ACC112 (cell line): ENCODE measurements at regions not wholly inside any gene's neighbourhood (a gene's known extent, or its start where the extent isn't known, plus 50 kb on each side); places are given as distances from the start of the nearest gene placed in this dataset.

ENCODE experiments used
- H2AFZ ChIP-seq: fragments of 200-600 bp; sonication (generic); one replicate; pipeline ENCODE4 v1.6.0; 2017; ENCODE audit warnings: antibody characterized with exemption, low read length; ENCODE audit not compliant: unreplicated experiment
- H3K27ac ChIP-seq: fragments of 200-600 bp; sonication (generic); 2 replicates; pipeline ENCODE4 v1.5.1; 2014; ENCODE audit warnings: low read depth, mild to moderate bottlenecking, antibody characterized with exemption, low read length, moderate library complexity
- H3K27me3 ChIP-seq: fragments of 200-600 bp; sonication (generic); 2 replicates; pipeline ENCODE4 v1.6.1; 2014; ENCODE audit warnings: mild to moderate bottlenecking, antibody characterized with exemption, low read length, moderate library complexity, mixed read lengths; ENCODE audit not compliant: insufficient read depth
- H3K36me3 ChIP-seq: fragments of 200-600 bp; sonication (generic); 2 replicates; pipeline ENCODE4 v1.6.1; 2016; ENCODE audit warnings: mild to moderate bottlenecking, antibody characterized with exemption, low read length, moderate library complexity, mixed read lengths; ENCODE audit not compliant: insufficient read depth
- H3K4me1 ChIP-seq: fragments of 200-600 bp; sonication (generic); one replicate; pipeline ENCODE4 v1.6.1; 2016; ENCODE audit warnings: low read length, mixed read lengths; ENCODE audit not compliant: insufficient read depth, unreplicated experiment, control insufficient read depth
- H3K4me3 ChIP-seq: fragments of 200-600 bp; sonication (generic); 2 replicates; pipeline ENCODE4 v1.5.1; 2014; ENCODE audit warnings: mild to moderate bottlenecking, low read depth, low read length
- H3K79me2 ChIP-seq: fragments of 200-600 bp; sonication (generic); one replicate; pipeline ENCODE4 v1.6.0; 2016; ENCODE audit warnings: low read length; ENCODE audit not compliant: control insufficient read depth, unreplicated experiment, insufficient read depth

DNA sequence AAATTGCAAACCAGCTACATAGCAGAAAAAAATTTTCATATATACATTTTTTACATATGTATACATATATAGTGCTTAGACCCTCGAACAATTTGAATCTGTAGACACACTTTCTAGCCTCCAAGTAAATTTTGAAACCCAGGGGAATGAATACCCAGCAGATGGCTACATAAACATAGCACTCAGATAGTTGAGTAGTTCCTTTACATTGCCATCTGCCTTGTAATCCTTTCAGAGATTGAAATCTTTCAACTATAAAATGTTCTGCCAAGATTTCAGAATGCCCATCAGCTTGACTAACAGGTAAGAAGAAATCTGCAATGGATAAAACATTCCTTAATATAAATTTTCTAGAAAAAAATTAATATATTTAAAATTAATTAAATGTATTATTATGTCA, 1333.5 kb upstream of the CADM2 start:
- H3K36me3 ChIP-seq, result no peaks in the 10 kb centered on the region
- H3K79me2 ChIP-seq, result no peaks in the 10 kb centered on the region
- no peaks in the 10 kb centered on the region for H3K27me3 ChIP-seq
- H2AFZ ChIP-seq, result no peak overlapping the region
- no peak overlapping the region for H3K4me3 ChIP-seq
- no peaks in the 10 kb centered on the region for H3K4me1 ChIP-seq
- H3K27ac ChIP-seq, result no peak overlapping the region

DNA sequence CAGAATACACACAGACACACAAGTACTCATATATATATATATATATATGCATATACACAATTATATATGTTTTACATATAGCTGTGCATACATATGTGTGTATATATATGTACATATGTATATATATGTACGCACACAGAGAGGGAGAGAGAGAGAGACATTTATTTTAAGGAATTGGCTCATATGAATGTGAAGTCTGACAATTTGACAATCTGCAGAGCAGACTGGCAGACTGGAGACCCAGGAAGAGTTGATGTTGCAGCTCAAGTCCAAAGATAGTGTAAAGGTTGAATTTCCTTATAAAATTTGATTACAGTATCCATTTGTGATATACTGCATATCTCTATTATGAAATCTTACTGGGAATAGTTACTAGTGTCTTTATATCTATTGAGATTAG, 1330.3 kb upstream of the CADM2 start:
- Histone ChIP-seq H3K36me3 (no peaks in the 10 kb centered on the region), H3K79me2 (no peaks in the 10 kb centered on the region), H3K27me3 (no peaks in the 10 kb centered on the region), H3K4me3 (no peak overlapping the region), H2AFZ (no peak overlapping the region), H3K4me1 (no peaks in the 10 kb centered on the region), H3K27ac (no peak overlapping the region)

GRCh38 chr3:83632526-83632925, 1326.3 kb upstream of the CADM2 start:
- no peaks in the 10 kb centered on the region for H3K79me2 ChIP-seq
- H3K36me3 ChIP-seq, result no peaks in the 10 kb centered on the region
- H3K4me3 ChIP-seq, result no peak overlapping the region
- H3K27ac ChIP-seq, result no peak overlapping the region
- no peaks in the 10 kb centered on the region for H3K4me1 ChIP-seq
- H2AFZ ChIP-seq, result no peak overlapping the region
- no peaks in the 10 kb centered on the region for H3K27me3 ChIP-seq

DNA sequence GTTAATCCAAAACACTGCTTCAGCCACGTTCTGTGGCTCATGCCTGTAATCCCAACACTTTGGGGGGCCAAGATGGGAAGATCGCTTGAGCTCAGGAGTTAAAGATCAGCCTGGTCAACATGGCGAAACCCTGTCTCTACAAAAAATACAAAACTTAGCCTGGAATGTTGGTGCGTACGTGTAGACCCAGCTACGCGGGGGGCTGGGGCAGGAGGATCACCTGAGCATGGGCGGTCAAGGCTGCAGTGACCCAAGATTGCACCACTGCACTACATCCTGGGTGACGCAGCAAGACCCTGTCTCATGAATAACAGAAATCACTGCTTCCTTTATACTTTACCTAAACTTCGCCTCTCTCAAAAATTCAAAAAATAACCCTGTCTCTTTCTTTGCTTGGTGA, 1325.0 kb upstream of the CADM2 start:
- Histone ChIP-seq H2AFZ (no peak overlapping the region), H3K4me3 (no peak overlapping the region), H3K27me3 (no peaks in the 10 kb centered on the region), H3K4me1 (no peaks in the 10 kb centered on the region), H3K27ac (no peak overlapping the region), H3K36me3 (no peaks in the 10 kb centered on the region), H3K79me2 (no peaks in the 10 kb centered on the region)

DNA sequence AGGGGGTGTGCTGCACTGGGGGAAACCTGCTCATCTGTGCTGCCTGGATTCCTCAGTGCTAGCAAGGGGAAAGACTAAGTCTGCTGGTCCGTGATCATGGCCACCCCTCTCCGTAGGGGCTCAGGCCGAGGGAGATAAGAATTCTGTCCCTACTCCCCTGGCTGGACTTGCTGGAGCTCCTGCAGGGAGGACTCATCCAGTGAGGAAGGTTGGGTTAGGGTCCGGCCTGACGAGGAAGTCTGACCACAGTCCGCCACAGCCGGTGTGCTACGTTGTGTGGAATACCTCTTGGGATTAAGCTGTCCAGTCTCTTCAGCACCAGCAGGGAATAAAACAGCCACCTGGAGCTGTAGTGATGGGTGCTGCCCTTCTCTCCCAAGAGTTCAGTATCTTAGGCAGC, 1309.1 kb upstream of the CADM2 start:
- no peaks in the 10 kb centered on the region for H3K4me1 ChIP-seq
- no peaks in the 10 kb centered on the region for H3K36me3 ChIP-seq
- no peak overlapping the region for H2AFZ ChIP-seq
- no peaks in the 10 kb centered on the region for H3K79me2 ChIP-seq
- H3K4me3 ChIP-seq, result no peak overlapping the region
- no peak overlapping the region for H3K27ac ChIP-seq
- no peaks in the 10 kb centered on the region for H3K27me3 ChIP-seq

DNA sequence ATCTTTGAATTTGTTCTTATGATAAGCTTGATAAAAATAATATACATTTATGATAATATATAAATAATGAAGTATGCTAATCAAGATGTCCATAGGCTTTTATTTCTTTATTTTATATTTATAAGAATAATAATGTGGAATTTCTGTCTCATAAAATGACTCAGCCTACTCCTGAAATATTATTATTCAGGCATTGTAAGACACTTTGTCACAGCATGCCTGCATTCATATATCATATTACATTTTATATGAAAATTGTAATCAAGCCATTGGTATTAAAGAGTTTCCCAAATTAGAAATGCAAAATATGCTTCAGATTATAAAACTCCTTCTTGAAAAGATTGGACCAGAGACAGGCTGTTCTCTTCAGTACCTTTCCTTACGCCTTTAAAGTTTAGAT, 1303.7 kb upstream of the CADM2 start:
- no peaks in the 10 kb centered on the region for H3K79me2 ChIP-seq

DNA sequence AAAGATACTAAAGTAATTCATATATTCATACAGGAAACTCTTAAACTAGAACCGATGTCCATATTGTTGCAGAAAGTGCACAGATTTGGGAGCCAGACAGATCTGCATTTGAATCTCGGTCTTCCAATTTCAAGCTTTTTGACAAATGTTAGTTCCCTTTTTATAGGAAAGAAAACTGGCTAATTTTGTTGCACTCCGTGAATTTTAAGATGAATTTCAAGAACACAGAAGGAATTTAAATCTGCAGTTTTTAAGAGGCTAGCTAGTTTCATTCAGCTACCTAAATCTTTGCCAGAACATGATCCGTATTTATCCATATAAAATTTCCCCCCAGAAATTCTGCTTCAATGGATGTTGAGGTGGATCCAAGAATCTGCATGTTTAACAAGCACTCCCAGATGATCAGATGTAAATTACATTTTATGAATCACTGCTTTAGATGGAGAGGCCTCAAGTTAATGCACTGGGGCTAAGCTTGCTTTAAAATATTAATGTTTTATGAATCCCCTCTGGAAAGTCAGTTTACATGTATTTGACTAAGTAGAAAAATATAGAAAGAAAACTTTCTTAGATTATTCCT, 1296.3 kb upstream of the CADM2 start:
- no peak overlapping the region for H3K27ac ChIP-seq
- no peaks in the 10 kb centered on the region for H3K79me2 ChIP-seq
- no peak overlapping the region for H2AFZ ChIP-seq
- H3K4me1 ChIP-seq, result no peaks in the 10 kb centered on the region
- H3K4me3 ChIP-seq, result no peak overlapping the region
- H3K27me3 ChIP-seq, result no peaks in the 10 kb centered on the region
- no peaks in the 10 kb centered on the region for H3K36me3 ChIP-seq

More for the DNA sequence above, 1303.7 kb upstream of the CADM2 start:
- Histone ChIP-seq H3K4me3 (no peak overlapping the region), H3K36me3 (no peaks in the 10 kb centered on the region), H2AFZ (no peak overlapping the region), H3K27me3 (no peaks in the 10 kb centered on the region), H3K27ac (no peak overlapping the region), H3K4me1 (no peaks in the 10 kb centered on the region)

DNA sequence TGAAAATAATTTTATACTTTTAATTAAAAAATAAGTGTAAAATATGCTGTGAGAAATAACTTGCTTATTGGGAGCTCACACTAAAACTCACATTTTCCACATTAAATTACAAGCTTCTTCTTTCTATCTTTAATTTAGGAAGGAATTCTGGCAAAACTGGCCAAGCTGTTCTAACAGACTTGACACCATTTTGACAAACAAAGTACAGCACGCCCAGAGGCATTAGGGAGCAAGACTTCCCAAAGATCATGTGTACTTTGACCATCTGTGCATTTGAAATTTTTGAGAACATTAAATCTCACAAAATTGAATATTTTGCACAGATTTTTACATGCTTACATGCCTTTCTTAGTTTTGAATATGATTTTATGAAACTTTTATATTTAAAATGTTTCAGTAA, 1288.4 kb upstream of the CADM2 start:
- H3K79me2 ChIP-seq, result no peaks in the 10 kb centered on the region
- H3K27ac ChIP-seq, result no peak overlapping the region
- no peaks in the 10 kb centered on the region for H3K27me3 ChIP-seq
- H3K36me3 ChIP-seq, result no peaks in the 10 kb centered on the region
- no peak overlapping the region for H3K4me3 ChIP-seq
- no peaks in the 10 kb centered on the region for H3K4me1 ChIP-seq
- H2AFZ ChIP-seq, result no peak overlapping the region

- Histone ChIP-seq H3K27ac (no peak overlapping the region), H3K27me3 (no peaks in the 10 kb centered on the region), H3K36me3 (no peaks in the 10 kb centered on the region), H3K79me2 (no peaks in the 10 kb centered on the region), H3K4me1 (no peaks in the 10 kb centered on the region), H2AFZ (no peak overlapping the region), H3K4me3 (no peak overlapping the region)
Measured at GRCh38 chr3:83683937-83684598, 1274.7 kb upstream of the CADM2 start.

- no peaks in the 10 kb centered on the region for H3K79me2 ChIP-seq
- no peaks in the 10 kb centered on the region for H3K4me1 ChIP-seq
- H3K27me3 ChIP-seq, result no peaks in the 10 kb centered on the region
- no peak overlapping the region for H3K27ac ChIP-seq
- H3K36me3 ChIP-seq, result no peaks in the 10 kb centered on the region
- H2AFZ ChIP-seq, result no peak overlapping the region
- H3K4me3 ChIP-seq, result no peak overlapping the region
Measured at GRCh38 chr3:83706669-83707068, 1252.1 kb upstream of the CADM2 start.

GRCh38 chr3:83715307-83715706, 1243.5 kb upstream of the CADM2 start:
- Histone ChIP-seq H2AFZ (no peak overlapping the region), H3K79me2 (no peaks in the 10 kb centered on the region), H3K27ac (no peak overlapping the region), H3K27me3 (no peaks in the 10 kb centered on the region), H3K4me1 (no peaks in the 10 kb centered on the region), H3K4me3 (no peak overlapping the region), H3K36me3 (no peaks in the 10 kb centered on the region)
